HepG2 (cell line): ENCODE measurements at regions not wholly inside any gene's neighbourhood (a gene's known extent, or its start where the extent isn't known, plus 50 kb on each side); places are given as distances from the start of the nearest gene placed in this dataset.

ENCODE experiments used
- CHD2 ChIP-seq: IDR thresholded peaks from 2 replicates; pipeline ENCODE4 v1.6.1; 2011; ENCODE audit warnings: low read depth, low read length, improper control_type of control experiment
- CTCF ChIP-seq: sonication (generic); formaldehyde crosslinking; IDR thresholded peaks from 2 replicates; pipeline ENCODE4 v1.5.0; 2020; ENCODE audit warnings: mild to moderate bottlenecking, missing genetic modification reagents, moderate library complexity
- JUNB ChIP-seq: sonication (generic); formaldehyde crosslinking; IDR thresholded peaks from 2 replicates; pipeline ENCODE4 v1.8.0; 2022; ENCODE audit warnings: missing genetic modification reagents, mild to moderate bottlenecking, borderline replicate concordance
- MAF1 ChIP-seq: sonication (generic); formaldehyde crosslinking; IDR thresholded peaks from 2 replicates; pipeline ENCODE4 v1.5.0; 2020; ENCODE audit warnings: missing genetic modification reagents, borderline replicate concordance
- PHF20 ChIP-seq: sonication (generic); formaldehyde crosslinking; IDR thresholded peaks from 2 replicates; pipeline ENCODE4 v1.5.0; 2020; ENCODE audit warnings: mild to moderate bottlenecking, missing genetic modification reagents
- SETDB1 ChIP-seq: sonication (generic); formaldehyde crosslinking; IDR thresholded peaks from 2 replicates; pipeline ENCODE4 v1.5.1; 2020; ENCODE audit warnings: missing genetic modification reagents, mild to moderate bottlenecking, borderline replicate concordance
- ZBTB40 ChIP-seq, 2 experiments: fragments of 450-650 bp in 1 of 2; sonication (generic) in 1 of 2; formaldehyde crosslinking in 1 of 2; IDR thresholded peaks; 2 replicates each; pipeline versions ENCODE4 v1.6.1 to v1.8.0; 2016 to 2022; ENCODE audit warnings: antibody characterized with exemption in 1 of 2, mild to moderate bottlenecking in 1 of 2, missing genetic modification reagents in 1 of 2

GRCh38 chr6:82780334-82780733 lies 285.3 kb downstream of the UBE3D start:
- TF ChIP-seq SETDB1 (CRISPR knock-in tag) = no peak
- no peak for TF ChIP-seq CTCF (CRISPR knock-in tag)
- no peak for TF ChIP-seq JUNB (CRISPR knock-in tag)
- TF ChIP-seq PHF20 (CRISPR knock-in tag) = no peak
- no peak for TF ChIP-seq MAF1
- TF ChIP-seq ZBTB40 (IDR thresholded peaks at IDR 0.05) = no peak
- no peak for TF ChIP-seq ZBTB40 (CRISPR knock-in tag; IDR thresholded peaks at IDR 0.05)
- TF ChIP-seq CHD2 = no peak
